ENCODE measurements at regions not wholly inside any gene's neighbourhood (a gene's known extent, or its start where the extent isn't known, plus 50 kb on each side); places are given as distances from the start of the nearest gene placed in this dataset.

GRCh38 chr14:58814466-58814865 is 176.7 kb downstream of the DACT1 start:
- no peaks in the 10 kb centered on the region for H3K27me3 ChIP-seq (ENCODE audit: control insufficient read depth in 1 of 2, insufficient read depth in 2 of 2, low read length in 2 of 2)
- WGBS, 2 donors: 98% methylated on average over 3 of the region's 3 CpGs

GRCh38 chr14:58815161-58815701 is 177.5 kb downstream of the DACT1 start:
- H3K4me1 ChIP-seq (ENCODE audit: control insufficient read depth in 2 of 2, insufficient read depth in 2 of 2, low read length in 1 of 2): peaks cover 0 to 3% of the 10 kb centered on the region in 2 donors
- no peak overlapping the region for H3K4me3 ChIP-seq (ENCODE audit: low read depth in 1 of 2, low read length in 2 of 2)
- H3K27me3 ChIP-seq (ENCODE audit: control insufficient read depth in 1 of 2, insufficient read depth in 2 of 2, low read length in 2 of 2): no peaks in the 10 kb centered on the region
- H3K36me3 ChIP-seq (ENCODE audit: control insufficient read depth in 2 of 2, insufficient read depth in 2 of 2, low read length in 1 of 2): no peaks in the 10 kb centered on the region
- 33 to 62% methylated on average over 2 of the region's 2 CpGs for WGBS, 2 donors
- peaks cover 0 to 2% of the 10 kb centered on the region in 2 donors for H3K9me3 ChIP-seq (ENCODE audit: control insufficient read depth in 2 of 2, insufficient read depth in 1 of 2, low read depth in 1 of 2, low read length in 1 of 2)
- no peak overlapping the region for H3K27ac ChIP-seq (ENCODE audit: low read depth in 2 of 2, low read length in 1 of 2)

More at GRCh38 chr14:58814466-58814865, 176.7 kb downstream of the DACT1 start:
- Histone ChIP-seq H3K9me3 (ENCODE audit: control insufficient read depth in 2 of 2, insufficient read depth in 1 of 2, low read depth in 1 of 2, low read length in 1 of 2) (peaks cover 0 to 2% of the 10 kb centered on the region in 2 donors), H3K4me3 (ENCODE audit: low read depth in 1 of 2, low read length in 2 of 2) (no peak overlapping the region), H3K4me1 (ENCODE audit: control insufficient read depth in 2 of 2, insufficient read depth in 2 of 2, low read length in 1 of 2) (peaks cover 0 to 3% of the 10 kb centered on the region in 2 donors), H3K36me3 (ENCODE audit: control insufficient read depth in 2 of 2, insufficient read depth in 2 of 2, low read length in 1 of 2) (no peaks in the 10 kb centered on the region), H3K27ac (ENCODE audit: low read depth in 2 of 2, low read length in 1 of 2) (no peak overlapping the region)

GRCh38 chr14:58815794-58816193 is 178.0 kb downstream of the DACT1 start:
- H3K27me3 ChIP-seq (ENCODE audit: control insufficient read depth in 1 of 2, insufficient read depth in 2 of 2, low read length in 2 of 2): no peaks in the 10 kb centered on the region
- peaks cover 0 to 3% of the 10 kb centered on the region in 2 donors for H3K4me1 ChIP-seq (ENCODE audit: control insufficient read depth in 2 of 2, insufficient read depth in 2 of 2, low read length in 1 of 2)
- H3K36me3 ChIP-seq (ENCODE audit: control insufficient read depth in 2 of 2, insufficient read depth in 2 of 2, low read length in 1 of 2): no peaks in the 10 kb centered on the region
- no peak overlapping the region for H3K4me3 ChIP-seq (ENCODE audit: low read depth in 1 of 2, low read length in 2 of 2)
- WGBS, 2 donors: 54 to 59% methylated on average over 5 of the region's 5 CpGs
- no peak overlapping the region for H3K27ac ChIP-seq (ENCODE audit: low read depth in 2 of 2, low read length in 1 of 2)
- H3K9me3 ChIP-seq (ENCODE audit: control insufficient read depth in 2 of 2, insufficient read depth in 1 of 2, low read depth in 1 of 2, low read length in 1 of 2): peaks cover 0 to 2% of the 10 kb centered on the region in 2 donors

- 82 to 86% methylated on average over 7 of the region's 7 CpGs for WGBS, 2 donors
Measured at GRCh38 chr14:58816416-58817115, 178.8 kb downstream of the DACT1 start.

GRCh38 chr14:58817846-58818245 is 180.1 kb downstream of the DACT1 start:
- 77 to 79% methylated on average over 1 of the region's 1 CpG for WGBS, 2 donors
- Histone ChIP-seq H3K4me3 (ENCODE audit: low read depth in 1 of 2, low read length in 2 of 2) (no peak overlapping the region), H3K27me3 (ENCODE audit: control insufficient read depth in 1 of 2, insufficient read depth in 2 of 2, low read length in 2 of 2) (peaks cover 0 to 1% of the 10 kb centered on the region in 2 donors)

More at GRCh38 chr14:58816416-58817115, 178.8 kb downstream of the DACT1 start:
- no peak overlapping the region for H3K4me3 ChIP-seq (ENCODE audit: low read depth in 1 of 2, low read length in 2 of 2)
- no peak overlapping the region for H3K27ac ChIP-seq (ENCODE audit: low read depth in 2 of 2, low read length in 1 of 2)
- peaks cover 0 to 2% of the 10 kb centered on the region in 2 donors for H3K9me3 ChIP-seq (ENCODE audit: control insufficient read depth in 2 of 2, insufficient read depth in 1 of 2, low read depth in 1 of 2, low read length in 1 of 2)
- H3K27me3 ChIP-seq (ENCODE audit: control insufficient read depth in 1 of 2, insufficient read depth in 2 of 2, low read length in 2 of 2): no peaks in the 10 kb centered on the region
- H3K36me3 ChIP-seq (ENCODE audit: control insufficient read depth in 2 of 2, insufficient read depth in 2 of 2, low read length in 1 of 2): no peaks in the 10 kb centered on the region
- H3K4me1 ChIP-seq (ENCODE audit: control insufficient read depth in 2 of 2, insufficient read depth in 2 of 2, low read length in 1 of 2): peaks cover 0 to 3% of the 10 kb centered on the region in 2 donors

GRCh38 chr14:58820032-58820431 is 182.3 kb downstream of the DACT1 start:
- H3K4me1 ChIP-seq (ENCODE audit: control insufficient read depth in 2 of 2, insufficient read depth in 2 of 2, low read length in 1 of 2): peaks cover 0 to 3% of the 10 kb centered on the region in 2 donors
- no peak overlapping the region for H3K4me3 ChIP-seq (ENCODE audit: low read depth in 1 of 2, low read length in 2 of 2)
- peaks cover 0 to 2% of the 10 kb centered on the region in 2 donors for H3K27me3 ChIP-seq (ENCODE audit: control insufficient read depth in 1 of 2, insufficient read depth in 2 of 2, low read length in 2 of 2)
- no peak overlapping the region for H3K27ac ChIP-seq (ENCODE audit: low read depth in 2 of 2, low read length in 1 of 2)
- 89 to 91% methylated on average over 4 of the region's 4 CpGs for WGBS, 2 donors
- H3K36me3 ChIP-seq (ENCODE audit: control insufficient read depth in 2 of 2, insufficient read depth in 2 of 2, low read length in 1 of 2): no peaks in the 10 kb centered on the region
- peaks cover 0 to 2% of the 10 kb centered on the region in 2 donors for H3K9me3 ChIP-seq (ENCODE audit: control insufficient read depth in 2 of 2, insufficient read depth in 1 of 2, low read depth in 1 of 2, low read length in 1 of 2)

More at GRCh38 chr14:58817846-58818245, 180.1 kb downstream of the DACT1 start:
- Histone ChIP-seq H3K27ac (ENCODE audit: low read depth in 2 of 2, low read length in 1 of 2) (no peak overlapping the region), H3K36me3 (ENCODE audit: control insufficient read depth in 2 of 2, insufficient read depth in 2 of 2, low read length in 1 of 2) (no peaks in the 10 kb centered on the region), H3K4me1 (ENCODE audit: control insufficient read depth in 2 of 2, insufficient read depth in 2 of 2, low read length in 1 of 2) (peaks cover 0 to 3% of the 10 kb centered on the region in 2 donors), H3K9me3 (ENCODE audit: control insufficient read depth in 2 of 2, insufficient read depth in 1 of 2, low read depth in 1 of 2, low read length in 1 of 2) (peaks cover 0 to 2% of the 10 kb centered on the region in 2 donors)

- Histone ChIP-seq H3K4me1 (ENCODE audit: control insufficient read depth in 2 of 2, insufficient read depth in 2 of 2, low read length in 1 of 2) (no peaks in the 10 kb centered on the region), H3K27me3 (ENCODE audit: control insufficient read depth in 1 of 2, insufficient read depth in 2 of 2, low read length in 2 of 2) (peaks cover 0 to 2% of the 10 kb centered on the region in 2 donors), H3K27ac (ENCODE audit: low read depth in 2 of 2, low read length in 1 of 2) (no peak overlapping the region), H3K9me3 (ENCODE audit: control insufficient read depth in 2 of 2, insufficient read depth in 1 of 2, low read depth in 1 of 2, low read length in 1 of 2) (no peaks in the 10 kb centered on the region), H3K36me3 (ENCODE audit: control insufficient read depth in 2 of 2, insufficient read depth in 2 of 2, low read length in 1 of 2) (no peaks in the 10 kb centered on the region), H3K4me3 (ENCODE audit: low read depth in 1 of 2, low read length in 2 of 2) (no peak overlapping the region)
- WGBS, 2 donors: 85 to 93% methylated on average over 3 of the region's 3 CpGs
Measured at GRCh38 chr14:58821421-58821820, 183.7 kb downstream of the DACT1 start.

GRCh38 chr14:58822856-58823255 is 185.1 kb downstream of the DACT1 start:
- 87 to 94% methylated on average over 2 of the region's 2 CpGs for WGBS, 2 donors
- Histone ChIP-seq H3K9me3 (ENCODE audit: control insufficient read depth in 2 of 2, insufficient read depth in 1 of 2, low read depth in 1 of 2, low read length in 1 of 2) (no peaks in the 10 kb centered on the region), H3K27ac (ENCODE audit: low read depth in 2 of 2, low read length in 1 of 2) (no peak overlapping the region), H3K27me3 (ENCODE audit: control insufficient read depth in 1 of 2, insufficient read depth in 2 of 2, low read length in 2 of 2) (peaks cover 0 to 2% of the 10 kb centered on the region in 2 donors), H3K36me3 (ENCODE audit: control insufficient read depth in 2 of 2, insufficient read depth in 2 of 2, low read length in 1 of 2) (no peaks in the 10 kb centered on the region), H3K4me3 (ENCODE audit: low read depth in 1 of 2, low read length in 2 of 2) (no peak overlapping the region), H3K4me1 (ENCODE audit: control insufficient read depth in 2 of 2, insufficient read depth in 2 of 2, low read length in 1 of 2) (no peaks in the 10 kb centered on the region)

- peaks cover 0 to 2% of the 10 kb centered on the region in 2 donors for H3K27me3 ChIP-seq (ENCODE audit: control insufficient read depth in 1 of 2, insufficient read depth in 2 of 2, low read length in 2 of 2)
- no peak overlapping the region for H3K4me3 ChIP-seq (ENCODE audit: low read depth in 1 of 2, low read length in 2 of 2)
- no peak overlapping the region for H3K27ac ChIP-seq (ENCODE audit: low read depth in 2 of 2, low read length in 1 of 2)
- H3K36me3 ChIP-seq (ENCODE audit: control insufficient read depth in 2 of 2, insufficient read depth in 2 of 2, low read length in 1 of 2): no peaks in the 10 kb centered on the region
- WGBS, 2 donors: 59 to 72% methylated on average over 2 of the region's 2 CpGs
- H3K9me3 ChIP-seq (ENCODE audit: control insufficient read depth in 2 of 2, insufficient read depth in 1 of 2, low read depth in 1 of 2, low read length in 1 of 2): no peaks in the 10 kb centered on the region
- H3K4me1 ChIP-seq (ENCODE audit: control insufficient read depth in 2 of 2, insufficient read depth in 2 of 2, low read length in 1 of 2): no peaks in the 10 kb centered on the region
Measured at GRCh38 chr14:58823312-58823711, 185.6 kb downstream of the DACT1 start.

Measured in esophagus (tissue), 2 donors.